SK-N-DZ (cell line): ENCODE measurements at regions not wholly inside any gene's neighbourhood (a gene's known extent, or its start where the extent isn't known, plus 50 kb on each side); places are given as distances from the start of the nearest gene placed in this dataset.
"Not testable (repeated sequence)": the region's sequence is repeated elsewhere in the genome, so short reads cannot be mapped to it uniquely, and the experiment has no call there.

ENCODE experiments used
- DNase-seq: peaks from one replicate; pipeline ENCODE4 v3.0.0-alpha.2; 2015; ENCODE audit warnings: low spot score

GRCh38 chr5:159784993-159785392 lies 131.3 kb upstream of the ADRA1B start:
- DNase-seq: no peak

- no peak for DNase-seq
These were observed 130.6 kb upstream of the ADRA1B start for GRCh38 chr5:159785656-159786055.

- no peak for DNase-seq
These were observed 130.1 kb upstream of the ADRA1B start for GRCh38 chr5:159786201-159786600.

DNA sequence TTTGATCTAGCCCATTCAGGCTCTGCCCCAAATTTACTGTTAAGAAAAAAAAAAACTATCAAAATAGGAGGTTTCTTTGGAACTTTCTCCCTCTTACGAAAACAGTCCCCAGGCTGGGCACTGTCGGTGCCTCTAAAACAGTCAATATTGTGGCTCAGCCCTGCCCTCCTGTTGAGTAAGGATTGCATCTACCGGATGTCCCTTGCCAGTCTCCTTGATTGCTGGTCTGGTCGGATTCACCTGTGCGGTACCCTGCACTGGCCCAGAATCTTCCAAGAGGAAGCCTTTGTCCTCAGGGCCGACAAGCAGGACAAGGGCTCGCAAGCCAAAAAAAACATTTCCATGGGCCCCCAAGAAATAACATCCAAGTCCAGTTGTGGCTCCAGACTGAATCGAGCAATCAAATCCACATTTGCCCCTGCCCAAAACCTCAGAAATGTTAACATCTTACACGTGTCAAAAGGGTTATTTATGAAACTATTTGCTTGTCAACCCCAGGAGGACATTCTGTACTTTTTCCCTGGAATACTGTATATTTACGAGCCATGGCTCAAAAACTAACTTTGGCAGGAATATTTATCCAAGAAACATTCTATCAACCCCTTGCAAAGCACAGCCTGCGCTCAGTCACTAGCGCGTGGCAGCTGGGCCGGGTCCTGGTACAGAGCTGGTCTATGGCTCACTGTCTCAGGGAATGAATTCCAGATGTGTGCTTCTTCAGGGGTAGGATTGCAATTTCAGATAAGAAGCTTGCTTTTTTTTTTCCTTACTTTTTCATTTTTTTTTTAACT lies 129.2 kb upstream of the ADRA1B start:
- DNase-seq: no peak

- no peak for DNase-seq
These were observed 128.4 kb upstream of the ADRA1B start for GRCh38 chr5:159787837-159788236.

GRCh38 chr5:159788835-159789331 lies 127.4 kb upstream of the ADRA1B start:
- DNase-seq: no peak

- DNase-seq: no peak
These were observed 124.1 kb upstream of the ADRA1B start for GRCh38 chr5:159792180-159792579.

DNA sequence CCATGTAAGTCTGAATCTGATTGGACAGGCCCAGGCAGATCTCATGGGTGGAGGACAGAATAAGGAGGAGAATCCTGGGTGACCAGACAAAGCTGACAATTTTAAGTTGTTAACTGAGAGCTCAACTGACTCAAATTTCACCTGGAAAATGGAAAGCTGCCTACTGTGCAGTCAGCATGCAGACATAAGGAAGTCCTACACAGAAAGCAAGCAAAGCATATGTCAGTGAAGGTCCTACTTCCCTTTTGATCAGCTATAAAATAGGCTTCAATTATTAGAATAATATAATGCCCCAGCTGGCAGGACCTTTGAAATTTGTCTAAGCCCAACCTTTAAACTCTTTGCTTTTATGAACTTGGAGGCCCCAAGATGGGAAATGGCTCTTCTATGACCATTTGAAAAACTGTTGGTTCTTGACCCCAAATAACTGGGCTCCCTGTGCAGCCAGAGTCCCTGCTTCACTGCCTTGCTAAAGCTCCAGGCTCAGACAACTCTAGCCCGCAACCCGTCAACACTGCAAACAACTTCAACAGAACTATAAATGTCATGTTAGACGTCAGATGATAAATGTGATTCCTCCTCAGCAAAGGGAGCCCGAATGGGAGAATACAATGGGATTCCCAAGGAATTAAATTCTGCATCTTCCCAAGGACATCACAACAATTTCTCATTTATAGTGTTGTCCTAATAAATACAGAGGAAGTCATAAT lies 118.9 kb upstream of the ADRA1B start:
- no peak for DNase-seq

GRCh38 chr5:159799701-159800100 lies 116.6 kb upstream of the ADRA1B start:
- no peak for DNase-seq

DNA sequence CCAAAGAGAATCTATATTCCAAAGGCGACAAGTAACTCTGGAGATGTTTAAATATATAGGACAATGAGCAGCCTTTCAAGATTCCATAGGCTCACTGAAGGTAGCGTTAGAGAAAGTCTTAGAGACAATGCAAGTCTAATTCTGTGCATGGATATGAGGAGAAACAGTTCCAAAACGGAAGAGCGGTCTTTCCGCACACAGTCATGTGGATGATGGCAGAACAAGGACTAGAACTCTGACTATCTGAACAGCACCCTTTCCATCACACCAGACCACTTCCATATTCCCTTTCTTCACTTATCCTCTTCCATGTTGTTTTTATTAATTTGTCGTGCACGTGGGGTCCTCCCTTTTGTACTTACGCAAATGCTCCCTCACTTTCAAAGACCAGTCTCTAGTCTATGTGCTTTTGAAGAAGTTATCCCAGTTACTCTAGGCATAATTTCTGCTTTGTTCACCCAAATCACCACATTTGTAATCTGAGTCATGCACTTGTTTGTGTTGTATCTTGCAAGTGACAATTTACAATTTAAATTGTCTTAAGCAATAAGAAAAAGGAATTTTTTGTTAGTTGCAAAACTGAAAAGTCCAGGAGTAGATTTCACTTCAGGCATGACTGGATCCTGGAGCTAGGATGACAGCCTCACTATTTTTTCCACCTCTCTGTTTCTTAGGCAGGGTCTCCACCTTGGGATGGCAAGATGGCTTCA lies 116.0 kb upstream of the ADRA1B start:
- no peak for DNase-seq

GRCh38 chr5:159801303-159801702 lies 115.0 kb upstream of the ADRA1B start:
- DNase-seq: no peak

DNA sequence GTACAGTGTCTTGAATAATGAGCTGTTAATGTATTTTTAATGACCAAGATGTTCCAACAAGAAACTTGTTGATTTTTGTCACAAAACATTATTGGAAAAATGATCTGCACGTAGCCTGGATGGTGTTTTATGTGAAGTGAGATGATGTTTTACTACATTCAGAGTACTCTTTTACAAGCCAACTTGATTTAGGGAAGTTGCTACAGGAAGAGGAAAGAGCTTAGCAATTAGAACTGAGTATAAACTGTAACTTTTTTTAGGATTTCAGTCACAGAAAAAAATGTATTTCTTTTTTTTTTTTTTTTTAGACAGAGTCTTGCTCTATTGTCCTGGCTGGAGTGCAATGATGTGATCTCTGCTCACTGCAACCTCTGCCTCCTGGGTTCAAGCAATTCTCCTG lies 113.6 kb upstream of the ADRA1B start:
- DNase-seq: no peak

DNA sequence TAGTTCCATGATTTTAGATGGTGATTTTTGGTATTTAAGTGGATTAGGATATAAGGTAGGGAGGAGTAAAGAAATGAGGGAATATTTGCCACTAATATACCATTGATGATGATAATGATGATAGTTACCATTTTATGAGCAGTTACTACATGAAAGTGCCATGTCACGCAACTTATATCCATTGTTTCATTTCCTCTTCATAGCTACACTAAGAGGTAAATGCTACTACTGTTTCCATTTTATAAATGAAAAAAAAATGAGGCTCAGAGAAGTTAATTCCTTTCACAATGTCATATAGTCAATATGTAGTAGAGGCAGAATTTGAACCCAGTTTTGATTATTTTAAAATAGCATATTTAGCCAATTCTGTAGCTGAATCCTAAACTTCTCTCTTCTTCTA lies 112.2 kb upstream of the ADRA1B start:
- DNase-seq: no peak

- no peak for DNase-seq
These were observed 111.3 kb upstream of the ADRA1B start for GRCh38 chr5:159805021-159805420.

GRCh38 chr5:159807135-159807534 lies 109.1 kb upstream of the ADRA1B start:
- not testable (repeated sequence) for DNase-seq

GRCh38 chr5:159807586-159807985 lies 108.7 kb upstream of the ADRA1B start:
- DNase-seq: no peak

- no peak for DNase-seq
These were observed 104.6 kb upstream of the ADRA1B start for GRCh38 chr5:159811712-159812111.

DNA sequence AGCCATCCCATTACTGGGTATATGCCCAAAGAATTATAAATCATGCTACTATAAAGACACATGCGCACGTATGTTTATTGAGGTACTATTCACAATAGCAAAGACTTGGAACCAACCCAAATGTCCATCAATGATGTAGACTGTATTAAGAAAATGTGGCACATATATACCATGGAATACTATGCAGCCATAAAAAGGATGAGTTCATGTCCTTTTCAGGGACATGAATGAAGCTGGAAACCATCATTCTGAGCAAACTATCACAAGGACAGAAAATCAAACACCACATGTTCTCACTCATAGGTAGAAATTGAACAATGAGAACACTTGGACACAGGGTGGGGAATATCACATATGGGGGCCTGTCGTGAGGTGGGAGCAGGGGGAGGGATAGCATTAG lies 103.5 kb upstream of the ADRA1B start:
- DNase-seq: not testable (repeated sequence)

DNA sequence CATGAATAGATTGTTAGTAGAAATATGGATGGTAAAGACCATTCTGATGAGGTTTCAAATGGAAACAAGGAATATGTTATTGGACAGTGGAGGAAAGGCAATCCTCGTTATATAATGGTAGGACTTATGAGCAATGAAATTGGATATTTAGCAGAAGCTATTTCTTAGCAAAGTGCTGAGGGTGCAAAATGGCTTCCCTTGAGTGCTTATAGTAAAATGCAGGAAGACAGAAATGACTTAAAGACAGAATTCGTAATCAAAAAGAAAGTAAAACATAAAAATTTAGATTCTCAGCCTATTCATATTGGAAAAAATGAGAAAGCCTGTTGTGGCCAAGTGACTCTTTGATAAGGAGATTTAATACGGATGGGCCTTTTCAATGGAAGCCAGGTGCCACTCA lies 102.1 kb upstream of the ADRA1B start:
- no peak for DNase-seq

- DNase-seq: no peak
These were observed 101.3 kb upstream of the ADRA1B start for GRCh38 chr5:159814805-159815585.

- no peak for DNase-seq
These were observed 98.8 kb upstream of the ADRA1B start for GRCh38 chr5:159817262-159818029.
